ENCODE measurements at regions not wholly inside any gene's neighbourhood (a gene's known extent, or its start where the extent isn't known, plus 50 kb on each side); places are given as distances from the start of the nearest gene placed in this dataset.

- TF ChIP-seq POLR2A (IDR thresholded peaks at IDR 0.05) = no peak
- no peak for TF ChIP-seq CTCF (IDR thresholded peaks at IDR 0.05)
- 64 to 71% methylated on average over 7 of the region's 7 CpGs for WGBS, 2 donors
- H3K9me3 ChIP-seq = no peaks in the 10 kb centered on the region
- H3K27me3 ChIP-seq = no peaks in the 10 kb centered on the region
- no peak overlapping the region for H3K27ac ChIP-seq
- no peak overlapping the region for H3K4me3 ChIP-seq
- no peak for DNase-seq
- H3K36me3 ChIP-seq (ENCODE audit: low read depth, missing control alignments) = no peaks in the 10 kb centered on the region
- H3K4me1 ChIP-seq = no peaks in the 10 kb centered on the region
- intact Hi-C loops (cut with DNase I; ENCODE audit: low total_unique reads) = no loop called here
Measured at GRCh38 chr1:207228987-207229386, 92.5 kb upstream of the CD55 start.

- H3K36me3 ChIP-seq (ENCODE audit: low read depth, missing control alignments) = no peaks in the 10 kb centered on the region
- no peaks in the 10 kb centered on the region for H3K27me3 ChIP-seq
- intact Hi-C loops (cut with DNase I; ENCODE audit: low total_unique reads) = no loop called here
- WGBS, 2 donors = 71 to 73% methylated on average over 4 of the region's 4 CpGs
- no peak overlapping the region for H3K4me3 ChIP-seq
- DNase-seq = no peak
- H3K9me3 ChIP-seq = no peaks in the 10 kb centered on the region
- no peak for TF ChIP-seq POLR2A (IDR thresholded peaks at IDR 0.05)
- no peak for TF ChIP-seq CTCF (IDR thresholded peaks at IDR 0.05)
- H3K4me1 ChIP-seq = no peaks in the 10 kb centered on the region
- H3K27ac ChIP-seq = no peak overlapping the region
Measured at GRCh38 chr1:207230441-207230840, 91.0 kb upstream of the CD55 start.

- TF ChIP-seq POLR2A (IDR thresholded peaks at IDR 0.05) (no peak), CTCF (IDR thresholded peaks at IDR 0.05) (no peak)
- intact Hi-C loops (cut with DNase I; ENCODE audit: low total_unique reads) = no loop called here
Measured at GRCh38 chr1:207234690-207235089, 86.8 kb upstream of the CD55 start.

GRCh38 chr1:207239874-207240273 is 81.6 kb upstream of the CD55 start:
- no peaks in the 10 kb centered on the region for H3K27me3 ChIP-seq
- H3K9me3 ChIP-seq = no peaks in the 10 kb centered on the region
- WGBS, 2 donors = 99 to 100% methylated on average over 2 of the region's 2 CpGs
- no peak for TF ChIP-seq POLR2A (IDR thresholded peaks at IDR 0.05)
- TF ChIP-seq CTCF (IDR thresholded peaks at IDR 0.05) = no peak
- intact Hi-C loops (cut with DNase I; ENCODE audit: low total_unique reads) = no loop called here
- H3K36me3 ChIP-seq (ENCODE audit: low read depth, missing control alignments) = no peaks in the 10 kb centered on the region
- H3K4me1 ChIP-seq = no peaks in the 10 kb centered on the region
- H3K27ac ChIP-seq = no peak overlapping the region
- no peak for DNase-seq
- H3K4me3 ChIP-seq = no peak overlapping the region

More at GRCh38 chr1:207234690-207235089, 86.8 kb upstream of the CD55 start:
- no peaks in the 10 kb centered on the region for H3K27me3 ChIP-seq
- H3K4me3 ChIP-seq = no peak overlapping the region
- H3K9me3 ChIP-seq = no peaks in the 10 kb centered on the region
- no peaks in the 10 kb centered on the region for H3K36me3 ChIP-seq (ENCODE audit: low read depth, missing control alignments)
- no peak for DNase-seq
- no peaks in the 10 kb centered on the region for H3K4me1 ChIP-seq
- H3K27ac ChIP-seq = no peak overlapping the region

GRCh38 chr1:207240325-207241101 is 81.0 kb upstream of the CD55 start:
- no peaks in the 10 kb centered on the region for H3K4me1 ChIP-seq
- intact Hi-C loops (cut with DNase I; ENCODE audit: low total_unique reads) = no loop called here
- H3K4me3 ChIP-seq = no peak overlapping the region
- no peak overlapping the region for H3K27ac ChIP-seq
- DNase-seq = no peak
- 70 to 79% methylated on average over 5 of the region's 5 CpGs for WGBS, 2 donors
- no peak for TF ChIP-seq POLR2A (IDR thresholded peaks at IDR 0.05)
- TF ChIP-seq CTCF (IDR thresholded peaks at IDR 0.05) = no peak
- H3K9me3 ChIP-seq = no peaks in the 10 kb centered on the region
- H3K36me3 ChIP-seq (ENCODE audit: low read depth, missing control alignments) = no peaks in the 10 kb centered on the region
- no peaks in the 10 kb centered on the region for H3K27me3 ChIP-seq
